Suppressor macrophage treated with lipopolysaccharide for 4 hours (primary cell): ENCODE measurements at regions not wholly inside any gene's neighbourhood (a gene's known extent, or its start where the extent isn't known, plus 50 kb on each side); places are given as distances from the start of the nearest gene placed in this dataset.

Source experiments
- DNase-seq: peaks from one replicate; pipeline ENCODE4 v3.0.0-alpha.2; 2020

DNA sequence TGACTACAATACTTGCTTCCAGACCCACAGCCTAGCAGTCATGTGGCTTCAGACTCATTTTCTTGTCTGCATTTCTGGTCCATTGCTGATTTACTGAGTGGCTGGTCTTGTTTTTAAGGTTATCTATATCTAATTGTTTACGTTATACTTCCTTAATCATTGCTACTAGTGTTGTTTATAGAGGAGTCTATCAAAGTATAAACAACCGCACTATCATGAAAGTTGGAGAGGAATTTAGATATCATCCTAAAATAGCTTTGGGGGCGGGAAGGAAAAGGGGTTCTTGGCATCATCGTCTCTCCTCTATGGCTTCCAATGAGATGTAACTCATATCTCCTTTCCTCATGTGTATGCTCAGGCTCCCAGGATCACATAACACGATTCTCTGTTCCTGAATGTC is 372.1 kb upstream of the PBX1 start:
- no peak for DNase-seq

GRCh38 chr1:164188497-164188896 is 370.5 kb upstream of the PBX1 start:
- DNase-seq: no peak

DNA sequence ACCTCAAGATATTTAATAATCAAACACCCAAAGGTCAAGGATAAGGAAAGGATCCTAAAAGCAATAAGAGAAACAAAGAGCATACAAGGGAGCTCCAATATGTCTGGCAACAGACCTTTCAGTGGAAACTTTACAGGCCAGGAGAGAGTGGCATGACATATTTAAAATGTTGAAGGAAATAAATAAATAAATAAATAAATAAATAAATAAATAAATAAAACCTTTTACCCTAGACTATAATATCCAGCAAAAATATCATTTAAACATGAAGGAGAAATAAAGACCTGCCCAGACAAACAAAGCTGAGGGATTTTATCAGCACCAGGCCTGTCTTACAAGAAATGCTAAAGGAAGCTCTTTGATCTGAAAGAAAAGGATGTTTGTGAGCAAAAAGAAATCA is 367.8 kb upstream of the PBX1 start:
- DNase-seq: no peak

GRCh38 chr1:164210211-164210739 is 348.7 kb upstream of the PBX1 start:
- DNase-seq: no peak

GRCh38 chr1:164223378-164223777 is 335.6 kb upstream of the PBX1 start:
- DNase-seq: no peak

- no peak for DNase-seq
Measured at GRCh38 chr1:164225011-164225410, 334.0 kb upstream of the PBX1 start.

DNA sequence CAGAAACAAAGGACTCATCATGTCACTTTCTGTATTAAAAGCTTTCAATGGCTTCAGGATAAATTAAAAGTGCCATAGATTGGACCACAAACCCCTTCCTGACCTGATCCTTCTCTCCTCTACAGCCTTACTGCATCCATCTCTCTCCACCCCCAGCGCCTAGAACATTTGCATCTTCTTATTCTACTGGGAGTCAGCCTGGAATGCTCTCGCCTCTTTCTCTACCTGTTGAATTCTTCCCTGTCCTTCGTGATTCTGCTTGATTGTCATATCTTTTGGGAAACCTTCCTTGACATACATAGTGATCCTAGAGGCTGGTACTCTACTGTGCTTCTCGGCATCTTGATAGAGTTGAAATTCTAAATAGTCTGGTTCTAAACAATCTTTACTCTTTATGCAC is 332.0 kb upstream of the PBX1 start:
- DNase-seq: no peak

DNA sequence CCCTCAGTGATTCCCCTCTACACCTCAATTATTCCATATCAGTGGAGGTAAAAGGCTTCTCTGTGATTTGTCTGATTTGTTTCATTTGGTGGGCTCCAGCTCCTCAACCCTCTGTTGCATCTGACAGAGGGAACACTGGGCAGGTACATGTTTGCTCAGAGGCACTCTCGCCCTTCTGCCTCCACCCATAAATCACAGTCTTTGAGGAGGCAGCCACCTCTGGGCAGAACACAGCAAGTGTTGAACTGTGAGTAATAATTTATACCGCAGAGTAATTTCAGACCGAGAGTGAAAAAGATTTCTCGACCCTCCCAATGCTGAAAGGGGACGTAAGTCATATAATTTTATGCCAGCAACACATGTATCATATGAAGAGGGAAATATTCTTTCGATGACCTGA is 330.1 kb upstream of the PBX1 start:
- DNase-seq: no peak

DNA sequence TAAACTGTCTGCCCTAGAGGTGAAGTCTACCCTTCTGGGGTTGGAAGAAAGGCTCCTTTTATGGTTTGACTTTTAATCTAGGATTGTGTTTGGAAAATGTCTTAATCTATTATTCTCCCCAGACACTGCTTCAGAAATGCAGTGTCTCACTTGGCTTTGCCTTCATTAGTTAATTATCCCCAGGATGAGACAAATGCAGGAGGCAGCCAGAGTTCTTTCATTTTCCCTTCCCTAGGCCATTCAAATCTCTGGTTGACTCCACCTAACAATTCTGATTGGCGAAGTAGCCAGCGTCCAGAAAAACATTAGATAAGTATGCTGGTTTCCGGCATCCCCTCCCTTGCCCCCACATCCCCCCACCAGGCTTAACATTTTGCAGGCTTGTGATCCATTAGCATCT is 325.8 kb upstream of the PBX1 start:
- DNase-seq: no peak

DNA sequence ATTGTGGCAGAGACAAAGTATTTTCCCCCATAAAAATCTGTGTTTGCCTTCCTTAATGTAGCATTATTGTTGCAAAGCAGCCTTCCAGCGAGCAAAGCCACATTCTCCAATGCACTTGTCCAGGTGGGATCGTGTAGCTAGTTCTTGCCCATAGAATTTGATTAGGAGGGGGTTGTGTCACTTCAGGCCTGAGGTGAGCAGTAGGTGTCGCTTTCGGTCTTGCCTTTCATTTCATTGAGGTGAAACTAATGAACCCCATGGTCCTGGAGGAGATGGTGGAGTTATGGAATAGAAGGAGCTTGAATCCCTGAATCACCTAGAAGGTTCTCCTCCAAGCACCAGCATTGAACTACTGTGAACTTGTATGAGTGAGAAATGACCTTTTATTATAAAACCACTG is 318.9 kb upstream of the PBX1 start:
- DNase-seq: no peak

- no peak for DNase-seq
Measured at GRCh38 chr1:164250365-164250764, 308.6 kb upstream of the PBX1 start.

- DNase-seq: no peak
Measured at GRCh38 chr1:164256456-164256855, 302.5 kb upstream of the PBX1 start.

- DNase-seq: no peak
Measured at GRCh38 chr1:164261691-164262240, 297.2 kb upstream of the PBX1 start.

GRCh38 chr1:164263540-164263939 is 295.4 kb upstream of the PBX1 start:
- DNase-seq: no peak

DNA sequence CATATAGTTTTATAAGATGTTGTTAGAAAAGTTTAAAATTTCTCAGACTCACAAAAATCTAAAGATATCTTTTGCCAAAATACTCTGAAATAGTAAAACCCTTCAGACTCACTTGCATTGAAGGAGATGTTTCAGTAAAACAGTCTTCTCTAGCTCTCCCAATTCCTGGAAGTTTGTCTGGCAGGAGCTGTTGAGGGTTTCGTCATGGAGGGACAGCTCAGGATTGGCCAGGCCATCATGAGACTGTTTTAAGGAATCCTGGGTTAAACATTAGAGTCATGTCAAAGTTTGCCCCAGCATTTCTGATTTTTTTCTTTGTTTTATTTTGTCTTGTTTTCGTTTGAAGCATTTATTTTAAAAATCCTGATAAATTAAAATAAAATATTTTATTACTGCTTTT is 293.8 kb upstream of the PBX1 start:
- no peak for DNase-seq

DNA sequence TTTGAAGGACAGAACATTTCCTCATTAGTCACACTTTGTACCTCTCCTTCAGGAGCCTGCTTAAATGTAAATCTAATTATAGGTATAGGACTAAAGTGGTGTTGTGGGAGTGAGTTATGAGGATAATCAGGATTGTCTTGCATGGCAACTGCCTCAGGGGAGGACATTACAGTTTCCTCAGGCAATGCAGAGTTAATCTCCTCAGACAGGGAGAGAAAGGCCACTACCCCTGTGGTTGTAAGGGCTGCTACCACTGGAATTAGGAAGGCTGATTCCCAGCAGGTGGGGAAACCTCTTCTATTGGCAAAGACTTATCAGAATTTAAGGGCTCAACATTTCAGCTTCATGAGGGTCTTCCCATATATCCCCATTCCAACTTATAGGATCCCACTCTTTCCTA is 286.8 kb upstream of the PBX1 start:
- DNase-seq: no peak

- DNase-seq: no peak
Measured at GRCh38 chr1:164296172-164296571, 262.8 kb upstream of the PBX1 start.

- no peak for DNase-seq
Measured at GRCh38 chr1:164308101-164308500, 250.9 kb upstream of the PBX1 start.

- no peak for DNase-seq
Measured at GRCh38 chr1:164310166-164310565, 248.8 kb upstream of the PBX1 start.

- DNase-seq: no peak
Measured at GRCh38 chr1:164311377-164311776, 247.6 kb upstream of the PBX1 start.

GRCh38 chr1:164320790-164321731 is 237.9 kb upstream of the PBX1 start:
- DNase-seq: no peak

DNA sequence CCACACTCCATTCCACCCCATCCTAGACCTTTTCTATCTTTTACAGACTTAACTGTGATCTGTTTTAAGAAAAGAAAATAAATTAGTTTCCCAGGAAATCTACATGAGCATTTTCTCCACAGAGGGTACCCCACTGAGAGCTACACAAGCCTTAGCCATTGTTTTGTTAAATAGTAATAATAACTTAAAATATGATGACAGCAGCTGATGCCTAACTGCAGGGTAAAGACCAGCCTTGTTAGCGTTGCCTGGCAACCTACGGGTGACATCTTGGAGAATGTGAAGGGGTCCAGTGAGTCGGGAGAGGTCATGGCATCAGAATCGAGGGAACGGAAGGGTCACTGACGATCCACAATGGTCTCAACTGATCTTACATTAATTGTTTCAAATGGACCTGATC is 233.2 kb upstream of the PBX1 start:
- DNase-seq: no peak

- no peak for DNase-seq
Measured at GRCh38 chr1:164333387-164333786, 225.6 kb upstream of the PBX1 start.

DNA sequence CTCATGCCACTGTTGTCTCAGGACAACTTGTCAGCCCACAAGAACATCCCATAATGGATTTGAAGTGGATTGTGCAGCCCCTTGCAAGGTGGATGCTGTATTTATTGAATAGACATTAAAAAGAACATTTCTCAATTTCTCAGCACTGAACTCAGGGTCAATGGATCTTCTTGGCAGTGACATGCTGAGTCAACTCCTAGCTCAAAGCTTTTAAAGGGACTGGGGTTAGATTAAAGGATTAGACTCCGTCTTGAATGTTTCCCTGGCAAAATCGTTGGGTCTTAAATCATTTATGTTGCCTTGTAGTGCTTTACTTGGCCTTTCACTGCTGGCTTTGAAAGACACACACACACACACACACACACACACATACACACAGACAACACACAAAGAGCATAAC is 221.6 kb upstream of the PBX1 start:
- DNase-seq: no peak

DNA sequence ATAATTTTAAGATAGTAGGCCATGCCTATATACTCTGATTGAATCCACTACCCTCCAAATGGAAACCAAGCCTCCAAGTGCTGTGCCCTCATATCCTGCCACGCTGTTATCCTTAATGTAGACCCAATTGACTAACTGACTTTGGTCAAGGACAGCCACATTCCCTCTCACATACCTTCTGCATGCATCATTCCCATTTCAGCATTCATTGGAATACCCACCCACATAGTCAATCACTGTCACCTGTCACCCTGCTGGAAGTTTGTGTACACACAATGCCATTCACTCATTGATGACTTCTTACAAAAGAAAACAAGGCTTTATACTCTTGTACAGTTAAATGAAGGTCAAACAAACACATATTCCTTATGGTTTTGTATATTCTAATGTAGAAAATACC is 221.1 kb upstream of the PBX1 start:
- no peak for DNase-seq
